Activated CD4-positive, alpha-beta T cell treated with anti-CD3 and anti-CD28 coated beads, Interleukin-2, amount 50 U/mL, for 16 hours (primary cell): ENCODE measurements at regions not wholly inside any gene's neighbourhood (a gene's known extent, or its start where the extent isn't known, plus 50 kb on each side); places are given as distances from the start of the nearest gene placed in this dataset.

Source experiments
- DNase-seq: peaks from one replicate; pipeline ENCODE4 v3.0.0-alpha.2; 2020

DNA sequence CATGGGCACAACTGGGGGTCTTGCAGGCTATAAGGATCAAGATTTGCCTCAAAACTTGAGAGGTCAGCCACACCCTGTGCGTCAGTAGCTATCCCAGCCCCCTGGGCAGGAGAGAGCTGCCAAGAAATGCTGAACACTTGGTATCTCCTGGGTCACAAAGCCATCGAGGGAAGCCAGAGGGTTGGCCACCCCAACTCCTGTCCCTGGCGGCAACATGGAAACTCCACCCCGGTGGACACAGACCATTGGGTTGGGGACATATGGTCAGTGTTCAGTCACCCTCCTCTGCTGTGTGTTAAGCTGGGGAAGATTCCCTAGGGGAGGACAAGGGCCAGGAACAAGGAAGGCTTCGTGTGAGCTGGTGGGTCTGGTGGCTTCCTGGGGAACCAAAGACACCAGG lies 140.6 kb downstream of the C5orf15 start:
- no peak for DNase-seq

- DNase-seq, result no peak
Measured at GRCh38 chr5:133827011-133827410, 141.4 kb downstream of the C5orf15 start.

- DNase-seq, result no peak
Measured at GRCh38 chr5:133825631-133826289, 142.7 kb downstream of the C5orf15 start.

- DNase-seq, result no peak
Measured at GRCh38 chr5:133824661-133825254, 143.7 kb downstream of the C5orf15 start.

DNA sequence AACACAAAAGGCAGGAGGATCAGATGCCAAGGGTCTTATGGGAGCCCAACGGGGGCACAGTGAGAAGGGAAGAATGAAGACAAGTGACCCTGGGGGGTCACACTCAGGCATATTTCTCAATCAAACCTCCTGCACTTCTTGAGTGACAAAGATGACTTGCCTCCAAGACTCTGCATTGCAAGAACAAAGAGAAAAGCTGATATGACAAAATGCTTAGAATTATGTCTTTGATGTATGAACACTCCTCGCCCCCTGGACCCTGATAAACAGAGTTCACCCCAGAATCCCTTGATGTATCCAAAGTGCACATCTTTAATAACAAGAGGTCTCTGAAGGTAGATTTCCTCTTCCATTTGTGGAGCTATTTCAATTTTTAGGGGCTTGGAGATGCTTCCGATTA lies 146.5 kb downstream of the C5orf15 start:
- DNase-seq, result no peak

GRCh38 chr5:133821311-133821741 lies 147.1 kb downstream of the C5orf15 start:
- no peak for DNase-seq

DNA sequence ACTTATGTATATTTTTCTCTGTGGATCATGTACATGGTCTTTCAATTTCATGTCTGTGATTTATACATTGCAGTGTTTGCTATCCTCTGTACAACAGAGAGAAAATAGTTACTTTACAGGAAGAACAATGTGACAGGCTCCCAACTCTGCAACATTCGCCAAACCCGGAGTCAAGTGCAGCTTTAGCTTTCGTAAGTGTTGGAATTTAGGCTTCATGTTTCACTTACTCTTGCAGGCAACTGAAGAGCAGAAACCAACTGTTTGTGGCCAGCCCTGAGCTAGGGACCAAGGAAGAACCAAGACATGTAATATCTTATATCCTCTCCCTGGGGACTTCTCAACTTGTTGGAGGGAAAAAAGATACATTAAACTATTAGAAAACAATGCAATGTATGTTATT lies 147.9 kb downstream of the C5orf15 start:
- DNase-seq, result no peak

DNA sequence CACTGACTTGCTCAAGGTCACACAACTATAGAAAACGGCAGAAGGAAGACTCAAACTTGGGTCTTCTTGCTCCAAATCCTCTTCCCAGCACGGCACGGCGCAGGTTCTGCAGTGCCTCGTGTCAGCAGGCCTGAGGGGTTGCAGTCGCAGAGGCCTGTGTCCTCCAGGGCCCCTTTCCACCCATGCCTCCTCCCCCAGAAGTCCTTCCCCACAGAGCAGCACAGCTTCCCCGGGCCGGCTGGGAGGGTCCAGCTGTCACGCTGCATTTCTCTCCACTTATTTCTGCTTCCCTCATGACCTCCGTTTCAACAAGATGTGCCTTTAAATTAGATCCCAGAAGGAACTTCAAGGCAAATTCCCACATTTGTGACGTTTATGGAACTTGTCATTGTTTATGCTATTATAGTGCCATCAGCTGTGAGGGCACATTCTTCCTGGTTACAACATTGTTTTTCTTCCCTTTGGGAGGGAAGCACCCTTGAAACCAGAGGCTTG lies 148.4 kb downstream of the C5orf15 start:
- no peak for DNase-seq

- no peak for DNase-seq
Measured at GRCh38 chr5:133818869-133819600, 149.4 kb downstream of the C5orf15 start.

- DNase-seq, result no peak
Measured at GRCh38 chr5:133818031-133818431, 150.4 kb downstream of the C5orf15 start.

GRCh38 chr5:133817456-133817855 lies 151.0 kb downstream of the C5orf15 start:
- no peak for DNase-seq

DNA sequence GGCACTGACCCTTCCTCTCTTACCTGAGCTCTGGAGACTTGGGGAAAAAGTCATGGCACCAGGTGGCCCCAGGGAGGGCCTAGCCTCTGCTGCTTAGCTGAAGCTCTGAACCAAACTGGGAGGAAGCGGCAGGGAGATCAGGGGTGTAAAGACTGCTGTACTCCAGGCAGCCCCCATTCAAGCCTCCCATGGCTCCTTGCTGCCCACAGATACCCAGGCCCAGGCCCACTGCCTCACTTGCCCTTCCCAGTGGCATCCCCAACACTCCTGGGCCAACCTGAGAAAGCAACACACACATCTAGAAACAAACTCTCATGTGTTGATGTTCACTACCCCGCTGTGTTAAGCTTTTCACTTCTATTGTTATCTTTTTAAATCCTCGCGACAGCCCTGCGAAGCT lies 151.6 kb downstream of the C5orf15 start:
- no peak for DNase-seq

GRCh38 chr5:133814152-133814551 lies 154.3 kb downstream of the C5orf15 start:
- DNase-seq, result no peak

GRCh38 chr5:133811168-133811567 lies 157.3 kb downstream of the C5orf15 start:
- DNase-seq, result no peak

- DNase-seq, result no peak
Measured at GRCh38 chr5:133809801-133810200, 158.6 kb downstream of the C5orf15 start.

- DNase-seq, result no peak
Measured at GRCh38 chr5:133807348-133807747, 161.1 kb downstream of the C5orf15 start.

DNA sequence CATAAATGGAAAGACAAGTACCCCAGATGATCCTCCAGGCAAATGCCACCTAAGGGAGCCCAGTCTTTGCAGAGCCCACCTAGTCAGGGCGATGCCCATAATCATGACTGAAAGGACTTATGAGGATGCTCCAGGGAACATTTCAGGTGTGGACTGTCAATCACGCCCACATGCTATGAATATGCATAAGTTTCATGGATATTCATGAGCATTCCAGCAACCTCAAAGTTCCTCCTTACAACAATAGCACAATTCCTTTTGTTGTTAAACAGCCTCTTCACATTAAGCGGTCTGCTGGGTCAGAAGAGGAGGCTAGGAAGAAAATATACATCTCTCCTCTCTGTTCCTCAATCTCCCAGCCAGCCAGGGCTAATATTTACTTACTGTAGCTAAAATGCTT lies 161.6 kb downstream of the C5orf15 start:
- DNase-seq, result no peak

DNA sequence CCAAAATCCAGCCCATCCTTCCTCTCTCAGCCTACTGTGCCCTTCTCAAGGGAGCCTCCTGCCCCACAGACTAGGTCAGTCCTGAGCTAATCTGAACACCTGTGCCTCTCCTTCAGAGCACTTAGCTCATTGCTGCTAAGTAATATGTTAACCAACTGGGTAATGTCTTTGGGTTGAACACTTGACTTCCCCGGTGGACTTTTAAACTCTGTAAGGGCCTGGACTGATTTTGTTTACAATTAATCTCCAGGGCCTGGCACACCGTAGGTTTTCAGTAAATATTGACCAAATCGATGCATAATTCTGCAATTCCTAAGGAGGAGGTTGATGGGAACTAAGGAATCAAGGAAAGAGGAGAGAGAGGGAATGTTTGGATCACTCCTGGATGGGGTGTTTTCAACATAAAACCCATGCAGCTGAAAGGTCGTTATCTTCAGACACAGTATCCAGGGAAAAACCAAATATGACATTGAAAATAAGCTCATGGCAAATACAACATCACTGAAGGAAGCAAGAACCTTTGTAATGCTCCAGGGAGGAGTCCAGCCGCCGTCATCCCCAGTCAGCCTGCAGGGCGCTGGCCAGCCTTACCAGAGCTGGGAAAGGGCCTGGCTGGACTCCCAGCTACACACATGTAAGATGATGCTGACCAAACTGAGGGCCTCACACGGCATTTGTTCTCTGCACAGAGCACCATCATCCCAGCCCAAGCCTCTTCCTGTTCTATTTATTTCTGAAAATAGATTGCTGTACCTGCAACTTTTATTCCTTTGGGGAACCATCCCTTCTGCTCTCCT lies 166.3 kb downstream of the C5orf15 start:
- DNase-seq, result no peak

DNA sequence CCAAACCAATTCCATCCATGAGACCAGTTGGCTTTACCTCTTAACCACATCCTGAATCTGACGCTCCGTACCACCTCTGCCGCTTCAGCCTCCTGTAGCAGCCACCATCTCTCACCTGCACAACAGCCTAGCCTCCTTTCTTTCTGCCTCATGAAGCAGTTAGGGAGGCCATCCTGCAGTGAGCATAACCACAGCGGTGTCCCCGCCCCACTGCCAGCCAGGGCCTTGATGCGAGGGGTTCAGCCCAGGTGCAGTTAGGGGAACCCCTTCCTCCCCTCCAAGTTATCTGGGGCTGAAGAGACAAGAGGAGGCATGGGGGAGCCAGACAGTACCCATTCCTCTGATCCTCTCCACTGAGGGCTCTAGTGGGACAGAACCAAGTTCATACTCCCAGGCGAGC lies 167.0 kb downstream of the C5orf15 start:
- no peak for DNase-seq

GRCh38 chr5:133799571-133800237 lies 168.7 kb downstream of the C5orf15 start:
- no peak for DNase-seq

DNA sequence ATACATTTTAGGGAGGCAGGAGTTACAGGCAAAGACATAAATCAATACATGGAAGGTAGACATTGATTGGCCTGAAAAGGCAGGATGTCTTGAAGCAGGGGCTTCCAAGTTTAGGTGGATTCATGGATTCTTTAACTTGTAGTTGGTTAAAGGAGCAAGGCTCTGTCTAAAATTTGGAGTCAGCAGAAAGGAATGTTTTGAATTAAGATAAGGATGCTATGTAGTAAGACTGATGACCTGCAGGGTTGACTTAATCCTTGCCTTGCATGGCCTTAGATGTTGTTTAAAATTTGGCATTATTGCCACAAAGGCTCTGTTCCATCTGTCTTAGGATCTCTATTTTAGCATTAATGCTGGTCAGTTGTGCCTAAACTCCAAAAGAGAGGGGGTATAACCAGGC lies 171.3 kb downstream of the C5orf15 start:
- DNase-seq, result no peak

DNA sequence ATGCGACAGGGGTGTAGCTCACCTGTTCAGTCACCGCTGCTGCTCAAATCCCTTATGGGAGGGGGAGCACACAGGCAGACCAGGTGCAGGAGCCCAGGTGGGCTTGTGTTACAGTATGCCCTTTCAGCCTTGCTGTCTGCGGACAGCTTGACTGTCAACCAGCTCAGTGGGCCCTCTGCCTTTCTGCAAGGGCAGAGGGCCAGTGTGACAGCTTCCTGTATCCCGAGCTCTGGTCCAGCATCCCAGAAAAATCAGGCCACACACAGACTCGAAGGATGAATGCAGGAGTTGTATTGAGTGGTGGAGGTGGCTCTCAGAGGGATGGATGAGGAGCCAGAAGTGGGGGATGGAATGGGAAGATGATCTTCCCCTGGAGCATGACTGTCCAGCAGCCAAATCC lies 172.2 kb downstream of the C5orf15 start:
- DNase-seq, result no peak
